Left forelimb (tissue), 1 donor: ENCODE measurements at regions not wholly inside any gene's neighbourhood (a gene's known extent, or its start where the extent isn't known, plus 50 kb on each side); places are given as distances from the start of the nearest gene placed in this dataset.

Source experiments
- DNase-seq: peaks from one replicate; pipeline ENCODE4 v3.0.0-alpha.2; 2018; ENCODE audit warnings: low spot score

DNA sequence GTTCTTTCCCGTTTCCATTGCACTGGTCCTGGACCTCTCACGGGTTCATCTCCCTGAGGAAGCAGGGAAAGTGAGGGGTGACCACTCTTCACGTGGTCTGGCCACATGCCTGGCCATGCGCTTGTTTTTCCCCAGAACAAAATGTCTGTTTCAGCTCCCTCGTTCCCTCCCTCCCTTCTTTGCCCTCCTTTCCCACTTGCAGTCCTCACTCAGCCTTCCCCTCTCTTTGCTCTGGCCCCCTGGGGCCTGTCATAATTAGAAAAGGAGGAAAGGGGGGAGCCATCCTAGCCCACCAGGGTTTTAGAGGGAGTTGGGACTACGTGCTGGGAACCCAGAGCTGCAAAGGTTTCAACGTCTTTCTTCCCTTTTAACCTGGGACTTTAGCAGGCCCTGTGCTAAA lies 52.8 kb upstream of the CADM1 start:
- no peak for DNase-seq

DNA sequence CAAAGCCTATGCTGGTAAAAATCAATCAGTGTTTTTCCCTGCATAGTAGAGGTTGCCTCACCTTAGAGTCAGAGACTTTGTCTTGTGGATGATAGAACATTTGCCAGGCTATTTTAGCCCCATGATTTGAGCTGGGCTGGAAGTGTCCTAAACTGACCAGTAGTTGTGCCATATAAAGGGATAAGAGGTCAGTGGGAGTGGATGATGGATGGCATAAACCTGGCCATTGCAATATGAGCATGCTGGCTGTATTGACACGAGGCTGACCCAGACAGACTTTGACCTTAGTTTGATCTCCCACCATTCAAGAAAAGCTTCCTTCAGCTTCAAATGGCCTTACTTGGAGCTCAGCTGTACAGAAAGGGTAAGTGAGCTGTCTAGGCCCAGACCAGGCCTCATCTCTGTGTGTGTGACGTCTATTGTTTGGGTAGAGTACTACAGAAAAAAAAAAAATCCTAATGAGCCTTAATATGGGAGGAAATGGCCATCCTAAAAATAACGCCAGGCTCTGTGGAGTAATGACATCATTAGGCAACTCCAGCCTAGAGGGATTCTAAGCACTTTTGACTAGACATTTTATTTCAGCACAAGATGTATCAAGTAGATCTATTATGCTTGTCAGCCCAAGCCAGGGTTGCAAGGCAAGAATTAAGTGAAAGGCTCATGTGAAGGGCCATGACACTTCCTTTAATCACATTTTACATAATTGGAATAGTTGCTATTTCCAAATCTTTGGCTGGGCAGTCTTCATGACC lies 51.3 kb upstream of the CADM1 start:
- no peak for DNase-seq
